ENCODE measurements at regions not wholly inside any gene's neighbourhood (a gene's known extent, or its start where the extent isn't known, plus 50 kb on each side); places are given as distances from the start of the nearest gene placed in this dataset.

DNA sequence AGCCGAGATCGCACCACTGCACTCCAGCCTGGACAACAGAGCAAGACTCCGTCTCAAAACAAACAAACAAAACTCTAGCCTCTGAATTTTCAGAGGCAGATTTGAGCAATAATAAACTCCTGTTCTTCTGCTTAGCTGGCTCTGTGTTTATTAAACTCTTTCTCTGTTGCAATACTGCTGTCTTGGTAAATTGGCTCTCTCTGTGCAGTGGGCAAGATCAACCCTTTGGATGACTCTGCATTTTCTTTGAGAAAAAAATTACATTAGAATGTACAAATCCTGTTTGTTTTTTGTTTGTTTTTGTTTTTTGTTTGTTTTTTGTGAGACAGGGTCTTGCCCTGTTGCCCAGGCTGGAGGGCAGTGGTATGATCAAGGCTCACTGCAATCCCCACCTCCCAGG lies 75.8 kb upstream of the RPH3AL start:
- no peak for TF ChIP-seq GATA2 (IDR thresholded peaks at IDR 0.05; ENCODE audit: low read depth, low read length)
- no peak for TF ChIP-seq GATA3 (IDR thresholded peaks at IDR 0.05; ENCODE audit: low read depth, low read length)

All from SH-SY5Y (cell line).